K562 (cell line): ENCODE measurements at regions not wholly inside any gene's neighbourhood (a gene's known extent, or its start where the extent isn't known, plus 50 kb on each side); places are given as distances from the start of the nearest gene placed in this dataset.

Source experiments
- FIP1L1 ChIP-seq: fragments of 200-400 bp; formaldehyde crosslinking; IDR thresholded peaks from 2 replicates; pipeline ENCODE4 v1.6.1; 2018; ENCODE audit warnings: mild to moderate bottlenecking, low read depth, low read length; ENCODE audit not compliant: poor library complexity, severe bottlenecking
- TF ChIP-seq, protein P1 (sequence below): sonication (generic); formaldehyde crosslinking; IDR thresholded peaks from 2 replicates; pipeline ENCODE4 v1.8.0; 2022; ENCODE audit warnings: missing genetic modification reagents, mild to moderate bottlenecking, borderline replicate concordance

GRCh38 chr6:22470454-22471131 is 98.8 kb upstream of the HDGFL1 start:
- TF ChIP-seq FIP1L1, result no peak
- TF ChIP-seq, protein P1, sequence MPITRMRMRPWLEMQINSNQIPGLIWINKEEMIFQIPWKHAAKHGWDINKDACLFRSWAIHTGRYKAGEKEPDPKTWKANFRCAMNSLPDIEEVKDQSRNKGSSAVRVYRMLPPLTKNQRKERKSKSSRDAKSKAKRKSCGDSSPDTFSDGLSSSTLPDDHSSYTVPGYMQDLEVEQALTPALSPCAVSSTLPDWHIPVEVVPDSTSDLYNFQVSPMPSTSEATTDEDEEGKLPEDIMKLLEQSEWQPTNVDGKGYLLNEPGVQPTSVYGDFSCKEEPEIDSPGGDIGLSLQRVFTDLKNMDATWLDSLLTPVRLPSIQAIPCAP (CRISPR knock-in tag), result no peak
